Mesodermal cell (in vitro differentiated cells): ENCODE measurements at regions not wholly inside any gene's neighbourhood (a gene's known extent, or its start where the extent isn't known, plus 50 kb on each side); places are given as distances from the start of the nearest gene placed in this dataset.

ENCODE experiments used
- H3K27ac ChIP-seq: 2 replicates; pipeline ENCODE4 v1.7.0; 2013; ENCODE audit warnings: mild to moderate bottlenecking, low read depth, low read length, moderate library complexity; ENCODE audit not compliant: severe bottlenecking
- H3K36me3 ChIP-seq: 2 replicates; pipeline ENCODE4 v1.7.1; 2013; ENCODE audit warnings: mild to moderate bottlenecking, low read length, moderate library complexity; ENCODE audit not compliant: control insufficient read depth, insufficient read depth
- H3K4me1 ChIP-seq: one replicate; pipeline ENCODE4 v1.7.1; 2013; ENCODE audit warnings: mild to moderate bottlenecking, low read length; ENCODE audit not compliant: insufficient read depth, control insufficient read depth, poor library complexity, severe bottlenecking
- H3K4me3 ChIP-seq: 2 replicates; pipeline ENCODE4 v1.7.0; 2013; ENCODE audit warnings: low read length, control low read depth, mild to moderate bottlenecking; ENCODE audit not compliant: insufficient read depth, poor library complexity, severe bottlenecking; ENCODE audit errors: extremely low read depth
- H3K9me3 ChIP-seq: 2 replicates; pipeline ENCODE4 v1.7.1; 2013; ENCODE audit warnings: mild to moderate bottlenecking, low read length, moderate library complexity; ENCODE audit not compliant: control insufficient read depth
- WGBS, 2 experiments: methylation state at CpG; one replicate each; pipeline ENCODE4 v1.1.5; 2013; ENCODE audit warnings: missing lambda C conversion rate in 2 of 2; ENCODE audit not compliant: insufficient coverage in 2 of 2; 5-methylcytosine and 5-hydroxymethylcytosine counted together

- Histone ChIP-seq H3K36me3 (no peaks in the 10 kb centered on the region), H3K4me3 (no peak overlapping the region), H3K4me1 (no peaks in the 10 kb centered on the region), H3K27ac (no peak overlapping the region), H3K9me3 (no peaks in the 10 kb centered on the region)
- 74 to 79% methylated on average over 8 of the region's 9 CpGs for WGBS, 2 experiments
Measured at GRCh38 chr2:193583638-193584400, 1389.1 kb upstream of the TMEFF2 start.

GRCh38 chr2:193581807-193582206 is 1387.1 kb upstream of the TMEFF2 start:
- Histone ChIP-seq H3K36me3 (no peaks in the 10 kb centered on the region), H3K27ac (no peak overlapping the region), H3K9me3 (no peaks in the 10 kb centered on the region), H3K4me3 (no peak overlapping the region), H3K4me1 (no peaks in the 10 kb centered on the region)
- no CpG with 5 or more reads among the region's 1 CpG for WGBS, 2 experiments

- Histone ChIP-seq H3K4me3 (no peak overlapping the region), H3K36me3 (no peaks in the 10 kb centered on the region), H3K4me1 (no peaks in the 10 kb centered on the region), H3K27ac (no peak overlapping the region), H3K9me3 (no peaks in the 10 kb centered on the region)
- 90 to 93% methylated on average over 17 to 20 of the region's 21 CpGs for WGBS, 2 experiments
Measured at GRCh38 chr2:193580176-193580950, 1385.6 kb upstream of the TMEFF2 start.

GRCh38 chr2:193566886-193567285 is 1372.2 kb upstream of the TMEFF2 start:
- 100% methylated on average over 1 of the region's 2 CpGs for WGBS, 2 experiments

GRCh38 chr2:193566276-193566675 is 1371.5 kb upstream of the TMEFF2 start:
- Histone ChIP-seq H3K27ac (no peak overlapping the region), H3K4me3 (no peak overlapping the region), H3K4me1 (no peaks in the 10 kb centered on the region), H3K36me3 (no peaks in the 10 kb centered on the region), H3K9me3 (no peaks in the 10 kb centered on the region)
- 80 to 100% methylated on average over 2 of the region's 2 CpGs for WGBS, 2 experiments

More at GRCh38 chr2:193566886-193567285, 1372.2 kb upstream of the TMEFF2 start:
- Histone ChIP-seq H3K4me3 (no peak overlapping the region), H3K27ac (no peak overlapping the region), H3K36me3 (no peaks in the 10 kb centered on the region), H3K9me3 (no peaks in the 10 kb centered on the region), H3K4me1 (no peaks in the 10 kb centered on the region)

GRCh38 chr2:193562031-193562430 is 1367.3 kb upstream of the TMEFF2 start:
- no peaks in the 10 kb centered on the region for H3K9me3 ChIP-seq
- H3K4me3 ChIP-seq, result no peak overlapping the region
- H3K27ac ChIP-seq, result no peak overlapping the region
- H3K36me3 ChIP-seq, result no peaks in the 10 kb centered on the region
- no peaks in the 10 kb centered on the region for H3K4me1 ChIP-seq

- Histone ChIP-seq H3K36me3 (no peaks in the 10 kb centered on the region), H3K4me1 (no peaks in the 10 kb centered on the region), H3K27ac (no peak overlapping the region), H3K9me3 (no peaks in the 10 kb centered on the region), H3K4me3 (no peak overlapping the region)
- 71 to 80% methylated on average over 1 of the region's 3 CpGs for WGBS, 2 experiments
Measured at GRCh38 chr2:193561054-193561453, 1366.3 kb upstream of the TMEFF2 start.

- Histone ChIP-seq H3K36me3 (no peaks in the 10 kb centered on the region), H3K4me3 (no peak overlapping the region), H3K4me1 (no peaks in the 10 kb centered on the region), H3K27ac (no peak overlapping the region), H3K9me3 (no peaks in the 10 kb centered on the region)
- WGBS, 2 experiments, result no CpG with 5 or more reads among the region's 1 CpG
Measured at GRCh38 chr2:193556766-193557470, 1362.2 kb upstream of the TMEFF2 start.

- Histone ChIP-seq H3K4me1 (no peaks in the 10 kb centered on the region), H3K36me3 (no peaks in the 10 kb centered on the region), H3K4me3 (no peak overlapping the region), H3K27ac (no peak overlapping the region), H3K9me3 (no peaks in the 10 kb centered on the region)
Measured at GRCh38 chr2:193549661-193550060, 1354.9 kb upstream of the TMEFF2 start.

- Histone ChIP-seq H3K27ac (no peak overlapping the region), H3K36me3 (no peaks in the 10 kb centered on the region), H3K9me3 (no peaks in the 10 kb centered on the region), H3K4me3 (no peak overlapping the region), H3K4me1 (no peaks in the 10 kb centered on the region)
- WGBS, 2 experiments, result 92 to 100% methylated on average over 2 to 3 of the region's 3 CpGs
Measured at GRCh38 chr2:193542762-193543161, 1348.0 kb upstream of the TMEFF2 start.

GRCh38 chr2:193539188-193539587 is 1344.5 kb upstream of the TMEFF2 start:
- no peak overlapping the region for H3K27ac ChIP-seq
- no peaks in the 10 kb centered on the region for H3K4me1 ChIP-seq
- H3K36me3 ChIP-seq, result no peaks in the 10 kb centered on the region
- H3K4me3 ChIP-seq, result no peak overlapping the region
- H3K9me3 ChIP-seq, result no peaks in the 10 kb centered on the region
